Common myeloid progenitor, CD34-positive (primary cell): ENCODE measurements at regions not wholly inside any gene's neighbourhood (a gene's known extent, or its start where the extent isn't known, plus 50 kb on each side); places are given as distances from the start of the nearest gene placed in this dataset.

ENCODE experiments used
- CTCF ChIA-PET: fragments of 350-600 bp; sonication (Branson Sonifier 250); formaldehyde crosslinking; loops from one replicate; lab custom pipeline; 2021; ENCODE audit warnings: antibody characterized with exemption; lab: Charles Lee
- POLR2A ChIA-PET: fragments of 350-600 bp; sonication (Branson Sonifier 250); formaldehyde crosslinking; loops from one replicate; lab custom pipeline; 2021; ENCODE audit warnings: antibody characterized with exemption; lab: Charles Lee
- DNase-seq, 3 donors: peaks; one replicate each; pipeline versions ENCODE4 v3.0.0 to v3.0.0-alpha.2; 2013
- H3K27ac ChIP-seq, 2 experiments: 1 replicate in 1 of 2; 2 replicates in 1 of 2; pipeline ENCODE4 v1.7.0; 2013; ENCODE audit warnings: inconsistent platforms in 2 of 2, low read length in 2 of 2, mild to moderate bottlenecking in 2 of 2, low read depth in 1 of 2, moderate library complexity in 1 of 2; ENCODE audit not compliant: severe bottlenecking in 2 of 2, insufficient read depth in 1 of 2, poor library complexity in 1 of 2
- H3K27me3 ChIP-seq, 5 experiments: replicated peaks in 2 of 5; 1 replicate in 3 of 5; 2 replicates in 2 of 5; pipeline versions ENCODE4 v1.6.1 to v1.7.0; 2013; ENCODE audit warnings: low read length in 4 of 5, mild to moderate bottlenecking in 2 of 5, moderate library complexity in 2 of 5, inconsistent platforms in 1 of 5; ENCODE audit not compliant: insufficient read depth in 5 of 5, control insufficient read depth in 4 of 5
- H3K36me3 ChIP-seq, 4 experiments: 1 replicate in 2 of 4; 2 replicates in 2 of 4; pipeline versions ENCODE4 v1.6.1 to v1.7.0; 2013; ENCODE audit warnings: low read length in 3 of 4, control low read depth in 1 of 4, mild to moderate bottlenecking in 1 of 4; ENCODE audit not compliant: control insufficient read depth in 4 of 4, insufficient read depth in 4 of 4
- H3K4me1 ChIP-seq, 4 experiments: 1 replicate in 3 of 4; 2 replicates in 1 of 4; pipeline versions ENCODE4 v1.6.1 to v1.7.1; 2013; ENCODE audit warnings: low read length in 3 of 4, mild to moderate bottlenecking in 3 of 4, control low read depth in 1 of 4, inconsistent platforms in 1 of 4, moderate library complexity in 1 of 4; ENCODE audit not compliant: control insufficient read depth in 4 of 4, insufficient read depth in 4 of 4; ENCODE audit errors: control extremely low read depth in 1 of 4
- H3K4me3 ChIP-seq, 7 experiments: 1 replicate in 4 of 7; 2 replicates in 3 of 7; pipeline versions ENCODE4 v1.5.1 to v1.7.0; 2013; ENCODE audit warnings: mild to moderate bottlenecking in 7 of 7, low read length in 6 of 7, moderate library complexity in 6 of 7, inconsistent platforms in 2 of 7, low read depth in 2 of 7, control low read depth in 1 of 7; ENCODE audit not compliant: insufficient read depth in 4 of 7, control insufficient read depth in 1 of 7; ENCODE audit errors: extremely low read depth in 1 of 7
- H3K9me3 ChIP-seq, 5 experiments: 1 replicate in 4 of 5; 2 replicates in 1 of 5; pipeline versions ENCODE4 v1.6.1 to v1.7.1; 2013; ENCODE audit warnings: low read length in 4 of 5, mild to moderate bottlenecking in 2 of 5, inconsistent platforms in 1 of 5, low read depth in 1 of 5, moderate library complexity in 1 of 5; ENCODE audit not compliant: control insufficient read depth in 4 of 5, insufficient read depth in 2 of 5; ENCODE audit errors: control extremely low read depth in 1 of 5
- WGBS: methylation state at CpG from one replicate; pipeline ENCODE4 v1.1.5; 2013; ENCODE audit not compliant: insufficient coverage; 5-methylcytosine and 5-hydroxymethylcytosine counted together

- ChIA-PET POLR2A (no interaction called here), CTCF (interaction anchor here (0.7 kb wide), 1 partner anchor 16 kb away, joined by 3 read pairs; no protein-coding TSS in a partner anchor)
- H3K27ac ChIP-seq = no peak overlapping the region
- no peak for DNase-seq
- H3K36me3 ChIP-seq = no peaks in the 10 kb centered on the region
- WGBS = 97% methylated on average over 11 of the region's 15 CpGs
- H3K27me3 ChIP-seq = peaks cover 0 to 8% (median 2%) of the 10 kb centered on the region in 5 experiments
- no peaks in the 10 kb centered on the region for H3K9me3 ChIP-seq
- peaks cover 0 to 26% (median 3%) of the 10 kb centered on the region in 4 experiments for H3K4me1 ChIP-seq
- H3K4me3 ChIP-seq = no peak overlapping the region
Observed at GRCh38 chr19:31070146-31071065, 278.8 kb downstream of the TSHZ3 start.

GRCh38 chr19:31068268-31068667, 281.0 kb downstream of the TSHZ3 start:
- ChIA-PET CTCF (no interaction called here), POLR2A (no interaction called here)
- 96% methylated on average over 6 of the region's 6 CpGs for whole genome bisulfite sequencing
- peaks cover 0 to 14% (median 3%) of the 10 kb centered on the region in 4 experiments for H3K4me1 ChIP-seq
- H3K27me3 ChIP-seq = peaks cover 0 to 8% (median 3%) of the 10 kb centered on the region in 5 experiments
- no peaks in the 10 kb centered on the region for H3K9me3 ChIP-seq
- H3K36me3 ChIP-seq = no peaks in the 10 kb centered on the region
- H3K4me3 ChIP-seq = no peak overlapping the region
- H3K27ac ChIP-seq = no peak overlapping the region
- DNase-seq = no peak

- Histone ChIP-seq H3K4me1 (peaks cover 0 to under 1% (median 0%) of the 10 kb centered on the region in 4 experiments), H3K27me3 (peaks cover 0 to 8% (median 3%) of the 10 kb centered on the region in 5 experiments), H3K9me3 (no peaks in the 10 kb centered on the region), H3K27ac (no peak overlapping the region), H3K36me3 (no peaks in the 10 kb centered on the region), H3K4me3 (no peak overlapping the region)
- ChIA-PET CTCF (interaction anchor here (0.9 kb wide), 1 partner anchor 9 kb away, joined by 4 read pairs; no protein-coding TSS in a partner anchor), POLR2A (no interaction called here)
- WGBS = 76% methylated on average over 2 of the region's 9 CpGs
- no peak for DNase-seq
Observed at GRCh38 chr19:31066385-31066784, 282.9 kb downstream of the TSHZ3 start.

GRCh38 chr19:31064491-31064890, 284.7 kb downstream of the TSHZ3 start:
- 90% methylated on average over 6 of the region's 9 CpGs for WGBS
- CTCF ChIA-PET = interaction anchor here (2.6 kb wide), 1 partner anchor 10 kb away, joined by 6 read pairs; no protein-coding TSS in a partner anchor

DNA sequence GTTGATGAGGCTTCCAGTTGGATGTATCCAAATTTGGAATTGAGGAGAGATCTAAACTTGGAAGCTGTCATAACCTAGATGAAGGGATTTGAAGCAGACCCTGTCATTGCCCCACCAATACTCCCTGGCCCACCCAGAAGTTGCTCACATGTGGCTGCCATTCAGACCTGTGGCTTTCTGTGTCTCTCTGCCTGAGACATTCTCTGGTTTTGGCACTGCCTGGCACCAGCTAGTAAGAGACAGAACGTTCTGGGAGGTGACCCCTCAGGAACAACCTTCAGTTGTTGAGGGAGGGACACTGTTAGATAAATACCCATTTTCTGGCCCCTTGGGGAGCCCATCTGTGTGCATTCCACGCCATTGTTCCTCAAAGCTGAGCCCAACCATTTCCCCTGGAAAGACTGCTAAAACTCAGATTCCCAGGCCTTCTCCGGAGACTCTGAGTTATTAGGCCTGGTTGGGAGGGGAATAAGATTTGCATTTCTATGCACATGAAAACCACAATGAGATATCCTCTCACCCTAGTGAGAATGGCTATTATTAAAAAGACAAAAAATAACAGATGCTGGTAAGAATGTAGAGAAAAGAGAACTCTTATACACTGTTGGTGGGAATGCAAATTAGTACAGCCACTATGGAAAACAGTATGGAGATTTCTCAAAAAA, 290.4 kb downstream of the TSHZ3 start:
- no peak overlapping the region for H3K27ac ChIP-seq
- H3K4me3 ChIP-seq = no peak overlapping the region
- 80% methylated on average over 1 of the region's 3 CpGs for WGBS
- H3K4me1 ChIP-seq = peaks cover 0 to 3% (median 0%) of the 10 kb centered on the region in 4 experiments
- H3K36me3 ChIP-seq = no peaks in the 10 kb centered on the region
- H3K27me3 ChIP-seq = peaks cover 0 to 4% (median 0%) of the 10 kb centered on the region in 5 experiments
- DNase-seq = no peak
- CTCF ChIA-PET = no interaction called here
- peaks cover 0 to 7% (median 1%) of the 10 kb centered on the region in 5 experiments for H3K9me3 ChIP-seq
- POLR2A ChIA-PET = no interaction called here

More at GRCh38 chr19:31064491-31064890, 284.7 kb downstream of the TSHZ3 start:
- DNase-seq = no peak
- Histone ChIP-seq H3K4me3 (no peak overlapping the region), H3K27me3 (peaks cover 0 to 8% (median 2%) of the 10 kb centered on the region in 5 experiments), H3K36me3 (no peaks in the 10 kb centered on the region), H3K4me1 (no peaks in the 10 kb centered on the region), H3K9me3 (peaks cover 0 to 4% (median 0%) of the 10 kb centered on the region in 5 experiments), H3K27ac (no peak overlapping the region)
- POLR2A ChIA-PET = no interaction called here

- Histone ChIP-seq H3K36me3 (no peaks in the 10 kb centered on the region), H3K4me3 (no peak overlapping the region), H3K27me3 (peaks cover 0 to 4% (median 0%) of the 10 kb centered on the region in 5 experiments), H3K4me1 (peaks cover 0 to 3% (median 0%) of the 10 kb centered on the region in 4 experiments), H3K9me3 (peaks cover 0 to 7% (median 1%) of the 10 kb centered on the region in 5 experiments), H3K27ac (no peak overlapping the region)
- POLR2A ChIA-PET = no interaction called here
- peak in 1 of 3 donors; percentile 14 for DNase-seq
- 0% methylated on average over 1 of the region's 2 CpGs for WGBS
- CTCF ChIA-PET = no interaction called here
Observed at GRCh38 chr19:31057476-31057875, 291.8 kb downstream of the TSHZ3 start.
